K562 (cell line): ENCODE measurements at regions not wholly inside any gene's neighbourhood (a gene's known extent, or its start where the extent isn't known, plus 50 kb on each side); places are given as distances from the start of the nearest gene placed in this dataset.

Source experiments
- ATAC-seq: fragments of 200-7000 bp; cut with Tn5 transposase; 3 replicates; pipeline ENCODE4 v1.9.1; 2020; ENCODE audit warnings: moderate library complexity
- BruUV-seq: library from RNA; stranded (reverse); fragments of 400-500 nt; replicated peaks from 2 replicates; lab custom pipeline; 2021; lab: Mats Ljungman, UMichigan
- CTCF ChIA-PET: fragments of 300-600 bp; formaldehyde crosslinking; extraction: SDS; loops from one replicate; lab custom pipeline; 2021; ENCODE audit warnings: low intra/inter-chr PET ratio; lab: Yijun Ruan, JAX
- POLR2A ChIA-PET: fragments of 300-600, 350-650 bp; sonication (Branson Sonifier 250); formaldehyde crosslinking; extraction: SDS; loops from one replicate; lab custom pipeline; 2021; ENCODE audit warnings: antibody characterized with exemption, inconsistent platforms; lab: Yijun Ruan, JAX
- DNase-seq, 4 experiments: peaks; one replicate each; pipeline versions ENCODE4 v3.0.0 to v3.0.0-alpha.2; 2011 to 2018; ENCODE audit warnings: low spot score in 3 of 4, mixed read lengths in 3 of 4; ENCODE audit errors: extremely low read depth in 1 of 4
- FAIRE-seq: peaks from 2 replicates; lab custom pipeline; 2011; peaks lifted over from hg19 to GRCh38; lab: Jason Lieb, UNC
- H2AFZ ChIP-seq: 2 replicates; pipeline ENCODE4 v1.6.0; 2011; ENCODE audit warnings: low read depth, low read length, control low read depth, inconsistent platforms
- H3K27ac ChIP-seq: fragments of 200-600 bp; 3 replicates; pipeline ENCODE4 v1.8.0; 2011; ENCODE audit warnings: low read depth, mild to moderate bottlenecking, control low read depth, inconsistent platforms, low read length, moderate library complexity, mixed read lengths; ENCODE audit errors: extremely low read depth
- H3K27me3 ChIP-seq, 2 experiments: fragments of 300-600 bp in 1 of 2; 2 replicates in 1 of 2; 3 replicates in 1 of 2; pipeline versions ENCODE4 v1.6.0 to v1.8.0; 2011; ENCODE audit warnings: inconsistent platforms in 2 of 2, low read length in 2 of 2, mild to moderate bottlenecking in 1 of 2, mixed read lengths in 1 of 2, moderate library complexity in 1 of 2; ENCODE audit not compliant: control insufficient read depth in 2 of 2, insufficient read depth in 2 of 2
- H3K36me3 ChIP-seq: fragments of 300-600 bp; 3 replicates; pipeline ENCODE4 v1.8.0; 2011; ENCODE audit warnings: mild to moderate bottlenecking, low read length, inconsistent platforms; ENCODE audit not compliant: control insufficient read depth, insufficient read depth
- H3K4me1 ChIP-seq, 2 experiments: fragments of 200-600 bp in 1 of 2; replicated peaks in 1 of 2; 2 replicates in 1 of 2; 3 replicates in 1 of 2; pipeline versions ENCODE4 v1.5.1 to v1.8.0; 2011; ENCODE audit warnings: inconsistent platforms in 2 of 2, low read length in 2 of 2, mild to moderate bottlenecking in 1 of 2, mixed read lengths in 1 of 2, moderate library complexity in 1 of 2; ENCODE audit not compliant: control insufficient read depth in 2 of 2, insufficient read depth in 2 of 2
- H3K4me2 ChIP-seq: 2 replicates; pipeline ENCODE4 v1.6.1; 2011; ENCODE audit warnings: low read length, control low read depth, inconsistent platforms, mixed read lengths; ENCODE audit not compliant: insufficient read depth
- H3K4me3 ChIP-seq: fragments of 200-600 bp; sonication (generic), shearing (Covaris generic); 2 replicates; pipeline ENCODE4 v1.5.1; 2016; ENCODE audit warnings: control low read depth, inconsistent platforms
- H3K79me2 ChIP-seq: fragments of 200-600 bp; 3 replicates; pipeline ENCODE4 v1.8.0; 2011; ENCODE audit warnings: low read length, inconsistent platforms; ENCODE audit not compliant: control insufficient read depth, insufficient read depth
- H3K9ac ChIP-seq, 2 experiments: 2 replicates each; pipeline versions ENCODE4 v1.6.0 to v1.6.1; 2011; ENCODE audit warnings: low read depth in 2 of 2, low read length in 2 of 2, control low read depth in 1 of 2, inconsistent platforms in 1 of 2, mild to moderate bottlenecking in 1 of 2, mixed read lengths in 1 of 2; ENCODE audit not compliant: insufficient read depth in 1 of 2
- H3K9me1 ChIP-seq: one replicate; pipeline ENCODE4 v1.6.0; 2011; ENCODE audit warnings: inconsistent platforms, mild to moderate bottlenecking, low read length, moderate library complexity; ENCODE audit not compliant: control insufficient read depth, insufficient read depth
- H3K9me3 ChIP-seq: replicated peaks from 2 replicates; pipeline ENCODE4 v1.5.1; 2011; ENCODE audit warnings: low read depth, low read length, inconsistent platforms; ENCODE audit not compliant: control insufficient read depth, insufficient read depth
- H4K20me1 ChIP-seq: replicated peaks from 2 replicates; pipeline ENCODE4 v1.6.1; 2011; ENCODE audit warnings: low read length, inconsistent platforms, mixed read lengths; ENCODE audit not compliant: control insufficient read depth, insufficient read depth
- COPS2 ChIP-seq: fragments of 450-650 bp; conservative IDR thresholded peaks from 2 replicates; pipeline ENCODE4 v1.6.1; 2016; ENCODE audit warnings: mild to moderate bottlenecking, moderate library complexity
- CREM ChIP-seq: IDR thresholded peaks from 2 replicates; pipeline ENCODE4 v1.6.1; 2014; ENCODE audit warnings: antibody characterized with exemption, low read depth
- DACH1 ChIP-seq: fragments of 450-650 bp; IDR thresholded peaks from 2 replicates; pipeline ENCODE4 v1.6.1; 2018; ENCODE audit not compliant: partially characterized antibody
- ESRRA ChIP-seq: fragments of 450-650 bp; IDR thresholded peaks from 2 replicates; pipeline ENCODE4 v1.6.1; 2014; ENCODE audit warnings: low read depth, mild to moderate bottlenecking, moderate library complexity, borderline replicate concordance
- GABPB2 ChIP-seq: fragments of 250-450 bp; sonication (Bioruptor Pico); conservative IDR thresholded peaks from 2 replicates; pipeline ENCODE4 v1.5.1; 2021; ENCODE audit warnings: mild to moderate bottlenecking
- JUND ChIP-seq, 2 experiments: IDR thresholded peaks; 2 replicates in 1 of 2; 3 replicates in 1 of 2; pipeline ENCODE4 v1.6.1; 2011; ENCODE audit warnings: borderline replicate concordance in 2 of 2, low read depth in 2 of 2, low read length in 2 of 2, improper control_type of control experiment in 1 of 2, missing biosample characterization in 1 of 2, missing genetic modification characterization in 1 of 2, missing genetic modification reagents in 1 of 2
- NCOA1 ChIP-seq: fragments of 450-650 bp; IDR thresholded peaks from 2 replicates; pipeline ENCODE4 v1.6.1; 2016; ENCODE audit warnings: low read depth
- OTX1 ChIP-seq: fragments of 450-650 bp; formaldehyde crosslinking; IDR thresholded peaks from 2 replicates; pipeline ENCODE4 v1.4.0; 2022; ENCODE audit warnings: mild to moderate bottlenecking
- POLR2AphosphoS5 ChIP-seq: IDR thresholded peaks from 2 replicates; pipeline ENCODE4 v1.6.1; 2011; ENCODE audit warnings: mild to moderate bottlenecking, low read depth, low read length, moderate library complexity; ENCODE audit not compliant: control insufficient read depth, insufficient read depth
- RBBP5 ChIP-seq: fragments of 200-600 bp; sonication (generic); IDR thresholded peaks from 2 replicates; pipeline ENCODE4 v1.6.1; 2012; ENCODE audit warnings: borderline replicate concordance, mild to moderate bottlenecking, low read length, control low read depth, inconsistent platforms; ENCODE audit not compliant: insufficient read depth, poor library complexity, severe bottlenecking
- SMARCE1 ChIP-seq: fragments of 450-650 bp; IDR thresholded peaks from 2 replicates; pipeline ENCODE4 v1.7.1; 2016; ENCODE audit warnings: mild to moderate bottlenecking
- ZNF77 ChIP-seq: fragments of 250-450 bp; sonication (Bioruptor Pico); IDR thresholded peaks from 2 replicates; pipeline ENCODE4 v1.5.0; 2020
- WGBS: fragments of 100-300 bp; shearing (Covaris generic); methylation state at CpG from one replicate; pipeline ENCODE4 v1.1.6; 2016; ENCODE audit warnings: low coverage, mixed read lengths; ENCODE audit not compliant: insufficient coverage; ENCODE audit errors: missing lambda C conversion rate; 5-methylcytosine and 5-hydroxymethylcytosine counted together
- in situ Hi-C: fragments of 300-500 bp; cut with MboI; formaldehyde crosslinking; loops from 4 replicates; pipeline ENCODE4 v1.15.0; 2018; ENCODE audit warnings: inconsistent platforms, mixed read lengths
- intact Hi-C: fragments of 100-400 bp; cut with micrococcal nuclease; formaldehyde crosslinking; loops from 2 replicates; pipeline ENCODE4 v1.14.2; 2022
- TF ChIP-seq, protein P1 (sequence below): fragments of 200-800 bp; sonication (Bioruptor generic); IDR thresholded peaks from 2 replicates; pipeline ENCODE4 v1.6.1; 2017; ENCODE audit warnings: missing genetic modification characterization, missing compliant biosample characterization
- TF ChIP-seq, protein P2 (sequence below), 2 experiments: fragments of 450-650 bp in 1 of 2; sonication (generic) in 1 of 2; formaldehyde crosslinking in 1 of 2; IDR thresholded peaks in 1 of 2; conservative IDR thresholded peaks in 1 of 2; 2 replicates each; pipeline versions ENCODE4 v1.6.1 to v1.8.1; 2016 to 2023; ENCODE audit warnings: mild to moderate bottlenecking in 2 of 2, moderate library complexity in 2 of 2, inconsistent platforms in 1 of 2, missing genetic modification reagents in 1 of 2

DNA sequence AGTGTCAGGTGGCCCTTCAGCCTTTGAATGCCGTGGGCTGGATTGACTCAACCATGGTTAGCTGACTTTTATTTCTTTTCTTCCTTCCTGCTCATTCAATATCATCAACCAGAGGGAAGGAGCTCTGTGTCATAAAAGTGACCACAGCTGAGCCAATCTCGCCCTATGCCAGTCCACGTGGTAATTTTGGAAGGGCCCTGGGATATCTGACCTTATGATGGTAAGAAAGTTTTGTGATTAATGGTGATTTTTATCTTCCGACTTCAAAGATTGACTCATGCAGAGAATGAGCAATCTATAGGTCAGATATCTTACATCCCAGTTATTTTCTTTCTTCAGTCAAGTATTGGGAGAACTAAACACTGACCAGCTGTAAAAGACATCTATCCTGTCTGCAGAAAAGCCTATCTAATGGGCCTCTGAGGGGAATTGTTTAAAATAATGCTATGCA, 170.3 kb downstream of the ZC3H11B start:
- H3K27ac ChIP-seq = no peak overlapping the region
- TF ChIP-seq, protein P1, sequence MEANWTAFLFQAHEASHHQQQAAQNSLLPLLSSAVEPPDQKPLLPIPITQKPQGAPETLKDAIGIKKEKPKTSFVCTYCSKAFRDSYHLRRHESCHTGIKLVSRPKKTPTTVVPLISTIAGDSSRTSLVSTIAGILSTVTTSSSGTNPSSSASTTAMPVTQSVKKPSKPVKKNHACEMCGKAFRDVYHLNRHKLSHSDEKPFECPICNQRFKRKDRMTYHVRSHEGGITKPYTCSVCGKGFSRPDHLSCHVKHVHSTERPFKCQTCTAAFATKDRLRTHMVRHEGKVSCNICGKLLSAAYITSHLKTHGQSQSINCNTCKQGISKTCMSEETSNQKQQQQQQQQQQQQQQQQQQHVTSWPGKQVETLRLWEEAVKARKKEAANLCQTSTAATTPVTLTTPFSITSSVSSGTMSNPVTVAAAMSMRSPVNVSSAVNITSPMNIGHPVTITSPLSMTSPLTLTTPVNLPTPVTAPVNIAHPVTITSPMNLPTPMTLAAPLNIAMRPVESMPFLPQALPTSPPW (CRISPR knock-in tag) = no peak
- TF ChIP-seq POLR2AphosphoS5 (no peak), CREM (no peak), GABPB2 (no peak), OTX1 (CRISPR knock-in tag) (no peak), RBBP5 (no peak), JUND (IDR thresholded peaks at IDR 0.05; ENCODE audit: borderline replicate concordance, low read depth, low read length) (no peak), JUND (tag; IDR thresholded peaks at IDR 0.05; ENCODE audit: borderline replicate concordance, low read depth, low read length) (no peak), ESRRA (no peak), DACH1 (no peak), SMARCE1 (no peak), ZNF77 (CRISPR knock-in tag) (no peak), NCOA1 (no peak), COPS2 (no peak)
- TF ChIP-seq, protein P2, sequence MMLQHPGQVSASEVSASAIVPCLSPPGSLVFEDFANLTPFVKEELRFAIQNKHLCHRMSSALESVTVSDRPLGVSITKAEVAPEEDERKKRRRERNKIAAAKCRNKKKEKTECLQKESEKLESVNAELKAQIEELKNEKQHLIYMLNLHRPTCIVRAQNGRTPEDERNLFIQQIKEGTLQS (IDR thresholded peaks at IDR 0.05) = no peak
- TF ChIP-seq, protein P2 (CRISPR knock-in tag; conservative IDR thresholded peaks at IDR 0.05) = no peak
- no peak for DNase-seq
- H3K4me1 ChIP-seq = no peaks in the 10 kb centered on the region
- intact Hi-C loops (no loop called here), in situ Hi-C loops (no loop called here)
- WGBS = 0% methylated on average over 4 of the region's 4 CpGs
- H3K4me2 ChIP-seq = no peak overlapping the region
- H3K36me3 ChIP-seq = no peaks in the 10 kb centered on the region
- no peak for FAIRE-seq
- H3K9me3 ChIP-seq = no peaks in the 10 kb centered on the region
- no peaks in the 10 kb centered on the region for H3K27me3 ChIP-seq
- H3K79me2 ChIP-seq = no peaks in the 10 kb centered on the region
- H3K4me3 ChIP-seq = no peak overlapping the region
- no peaks in the 10 kb centered on the region for H4K20me1 ChIP-seq
- ChIA-PET POLR2A (no interaction called here), CTCF (no interaction called here)
- no TSS peak for BruUV-seq
- H2AFZ ChIP-seq = no peak overlapping the region
- no peaks in the 10 kb centered on the region for H3K9me1 ChIP-seq
- no peak overlapping the region for H3K9ac ChIP-seq
- no peak for ATAC-seq
